ENCODE measurements at regions not wholly inside any gene's neighbourhood (a gene's known extent, or its start where the extent isn't known, plus 50 kb on each side); places are given as distances from the start of the nearest gene placed in this dataset.

DNA sequence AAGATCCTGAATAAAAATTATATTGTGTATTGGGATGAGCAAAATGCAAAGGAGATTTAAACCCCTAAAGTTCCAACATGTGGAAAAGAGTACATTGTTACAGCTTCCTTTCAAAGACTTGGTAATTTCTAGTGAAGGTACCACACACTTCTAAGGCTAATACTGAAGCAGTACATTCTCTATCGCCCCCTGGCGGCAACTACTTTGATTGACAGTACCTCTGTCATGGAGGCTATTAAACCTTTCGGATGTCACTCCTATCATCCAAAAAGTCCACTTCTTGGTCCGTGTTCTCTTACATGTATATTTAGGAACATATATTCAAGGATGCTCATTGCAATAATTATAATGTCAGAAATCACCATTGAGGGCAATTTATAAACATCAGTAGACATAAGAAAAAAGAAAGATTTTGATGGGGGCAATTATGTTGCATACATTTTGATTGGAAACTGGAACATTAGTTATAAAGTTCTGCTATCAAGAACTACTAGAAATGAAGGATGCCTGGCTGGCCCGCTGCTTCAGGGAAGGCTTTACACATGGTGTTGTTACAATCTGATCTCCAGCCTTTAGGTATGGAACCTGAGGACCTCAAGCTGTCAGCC is 601.6 kb downstream of the CPS1 start:
- Histone ChIP-seq H3K27me3 (ENCODE audit: control insufficient read depth, low read length) (no peaks in the 10 kb centered on the region), H3K4me1 (ENCODE audit: control insufficient read depth, low read length) (peaks cover 6% of the 10 kb centered on the region), H3K4me2 (ENCODE audit: low read length) (0 out of 2 replicates have a peak overlapping the region, but pooled peaks have one; percentile 8), H3K9me2 (replicated peaks; ENCODE audit: control insufficient read depth, low read length) (no peaks in the 10 kb centered on the region), H3K36me3 (ENCODE audit: control insufficient read depth, low read length) (no peaks in the 10 kb centered on the region), H3K79me2 (ENCODE audit: control insufficient read depth, low read length) (no peaks in the 10 kb centered on the region), H3K9me3 (ENCODE audit: control insufficient read depth, insufficient read depth, low read length) (no peaks in the 10 kb centered on the region), H3K4me3 (ENCODE audit: low read length) (no peak overlapping the region), H3K27ac (ENCODE audit: low read depth, low read length) (no peak overlapping the region), H3F3A (ENCODE audit: control insufficient read depth, insufficient read depth) (no peaks in the 10 kb centered on the region), H4K20me1 (ENCODE audit: control insufficient read depth, insufficient read depth, low read depth, low read length) (no peaks in the 10 kb centered on the region)
- TF ChIP-seq, protein P1, sequence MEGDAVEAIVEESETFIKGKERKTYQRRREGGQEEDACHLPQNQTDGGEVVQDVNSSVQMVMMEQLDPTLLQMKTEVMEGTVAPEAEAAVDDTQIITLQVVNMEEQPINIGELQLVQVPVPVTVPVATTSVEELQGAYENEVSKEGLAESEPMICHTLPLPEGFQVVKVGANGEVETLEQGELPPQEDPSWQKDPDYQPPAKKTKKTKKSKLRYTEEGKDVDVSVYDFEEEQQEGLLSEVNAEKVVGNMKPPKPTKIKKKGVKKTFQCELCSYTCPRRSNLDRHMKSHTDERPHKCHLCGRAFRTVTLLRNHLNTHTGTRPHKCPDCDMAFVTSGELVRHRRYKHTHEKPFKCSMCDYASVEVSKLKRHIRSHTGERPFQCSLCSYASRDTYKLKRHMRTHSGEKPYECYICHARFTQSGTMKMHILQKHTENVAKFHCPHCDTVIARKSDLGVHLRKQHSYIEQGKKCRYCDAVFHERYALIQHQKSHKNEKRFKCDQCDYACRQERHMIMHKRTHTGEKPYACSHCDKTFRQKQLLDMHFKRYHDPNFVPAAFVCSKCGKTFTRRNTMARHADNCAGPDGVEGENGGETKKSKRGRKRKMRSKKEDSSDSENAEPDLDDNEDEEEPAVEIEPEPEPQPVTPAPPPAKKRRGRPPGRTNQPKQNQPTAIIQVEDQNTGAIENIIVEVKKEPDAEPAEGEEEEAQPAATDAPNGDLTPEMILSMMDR (IDR thresholded peaks at IDR 0.05; ENCODE audit: low read depth, low read length, poor library complexity, severe bottlenecking) = peak; percentile 84
- no peak for TF ChIP-seq EZH2phosphoT487 (IDR thresholded peaks at IDR 0.05; ENCODE audit: borderline replicate concordance, low read length)

DNA sequence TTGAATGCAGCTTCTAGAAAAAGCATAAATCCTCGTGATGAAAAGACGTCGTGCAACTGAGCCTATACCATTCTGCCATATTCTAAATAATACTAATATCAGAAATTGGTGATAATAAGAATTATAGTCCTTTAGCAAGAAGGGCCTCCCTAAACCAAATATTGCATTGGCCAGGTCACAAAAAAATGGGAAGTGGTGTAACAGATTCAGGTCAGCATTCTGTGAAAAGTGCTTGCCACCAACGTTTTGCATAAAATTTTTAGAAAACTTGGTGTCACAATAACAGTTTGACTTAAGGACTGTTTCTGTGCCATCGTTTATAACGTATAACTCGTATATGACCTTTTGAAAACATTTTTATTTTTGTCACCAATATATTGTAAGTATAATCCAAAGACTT is 603.6 kb downstream of the CPS1 start:
- peaks cover 6% of the 10 kb centered on the region for H3K4me1 ChIP-seq (ENCODE audit: control insufficient read depth, low read length)
- no peaks in the 10 kb centered on the region for H3K9me3 ChIP-seq (ENCODE audit: control insufficient read depth, insufficient read depth, low read length)
- H3F3A ChIP-seq (ENCODE audit: control insufficient read depth, insufficient read depth) = no peaks in the 10 kb centered on the region
- TF ChIP-seq, protein P1 (IDR thresholded peaks at IDR 0.05; ENCODE audit: low read depth, low read length, poor library complexity, severe bottlenecking) = no peak
- TF ChIP-seq EZH2phosphoT487 (IDR thresholded peaks at IDR 0.05; ENCODE audit: borderline replicate concordance, low read length) = no peak
- no peak overlapping the region for H3K4me2 ChIP-seq (ENCODE audit: low read length)
- no peaks in the 10 kb centered on the region for H3K27me3 ChIP-seq (ENCODE audit: control insufficient read depth, low read length)
- H3K36me3 ChIP-seq (ENCODE audit: control insufficient read depth, low read length) = no peaks in the 10 kb centered on the region
- H3K79me2 ChIP-seq (ENCODE audit: control insufficient read depth, low read length) = no peaks in the 10 kb centered on the region
- H4K20me1 ChIP-seq (ENCODE audit: control insufficient read depth, insufficient read depth, low read depth, low read length) = no peaks in the 10 kb centered on the region
- H3K9me2 ChIP-seq (replicated peaks; ENCODE audit: control insufficient read depth, low read length) = no peaks in the 10 kb centered on the region
- no peak overlapping the region for H3K4me3 ChIP-seq (ENCODE audit: low read length)
- H3K27ac ChIP-seq (ENCODE audit: low read depth, low read length) = no peak overlapping the region

DNA sequence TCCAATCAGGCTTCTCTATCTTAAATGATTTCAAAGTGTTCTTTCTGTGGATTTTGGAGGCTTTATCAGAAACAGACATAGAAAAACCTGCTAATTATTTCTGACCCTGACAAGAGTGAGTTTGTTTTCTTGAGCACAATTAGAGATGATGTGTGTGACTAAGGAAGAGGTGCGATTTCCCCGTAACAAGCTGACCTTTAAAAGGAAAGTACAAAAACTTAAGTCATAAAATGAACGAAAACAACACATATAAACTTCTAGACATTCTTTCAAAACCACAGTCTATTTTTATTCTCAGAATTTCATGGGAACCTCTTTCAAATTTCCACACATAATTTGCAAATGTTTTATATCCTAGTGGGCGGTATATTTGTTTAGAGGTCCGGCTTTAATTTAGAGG is 604.8 kb downstream of the CPS1 start:
- no peak overlapping the region for H3K4me2 ChIP-seq (ENCODE audit: low read length)
- no peak overlapping the region for H3K4me3 ChIP-seq (ENCODE audit: low read length)
- no peaks in the 10 kb centered on the region for H3F3A ChIP-seq (ENCODE audit: control insufficient read depth, insufficient read depth)
- H3K9me2 ChIP-seq (replicated peaks; ENCODE audit: control insufficient read depth, low read length) = no peaks in the 10 kb centered on the region
- H3K36me3 ChIP-seq (ENCODE audit: control insufficient read depth, low read length) = no peaks in the 10 kb centered on the region
- no peaks in the 10 kb centered on the region for H3K27me3 ChIP-seq (ENCODE audit: control insufficient read depth, low read length)
- TF ChIP-seq EZH2phosphoT487 (IDR thresholded peaks at IDR 0.05; ENCODE audit: borderline replicate concordance, low read length) = no peak
- TF ChIP-seq, protein P1 (IDR thresholded peaks at IDR 0.05; ENCODE audit: low read depth, low read length, poor library complexity, severe bottlenecking) = no peak
- H3K27ac ChIP-seq (ENCODE audit: low read depth, low read length) = no peak overlapping the region
- H4K20me1 ChIP-seq (ENCODE audit: control insufficient read depth, insufficient read depth, low read depth, low read length) = no peaks in the 10 kb centered on the region
- H3K9me3 ChIP-seq (ENCODE audit: control insufficient read depth, insufficient read depth, low read length) = no peaks in the 10 kb centered on the region
- no peaks in the 10 kb centered on the region for H3K79me2 ChIP-seq (ENCODE audit: control insufficient read depth, low read length)
- H3K4me1 ChIP-seq (ENCODE audit: control insufficient read depth, low read length) = peaks cover 6% of the 10 kb centered on the region
